ENCODE measurements at regions not wholly inside any gene's neighbourhood (a gene's known extent, or its start where the extent isn't known, plus 50 kb on each side); places are given as distances from the start of the nearest gene placed in this dataset.

GRCh38 chr3:177589911-177590381 lies 392.7 kb upstream of the TBL1XR1 start:
- TF ChIP-seq POLR2A (IDR thresholded peaks at IDR 0.05; ENCODE audit: low read depth, low read length) = no peak
- no peak for TF ChIP-seq POLR2AphosphoS5 (IDR thresholded peaks at IDR 0.05; ENCODE audit: low read depth, low read length)
- no peak for TF ChIP-seq TAF1 (IDR thresholded peaks at IDR 0.05; ENCODE audit: low read depth, low read length)
- TF ChIP-seq SPI1 (IDR thresholded peaks at IDR 0.05; ENCODE audit: low read depth, low read length) = no peak

Measured in GM12891 (cell line).